Retinal pigment epithelial cell (primary cell): ENCODE measurements at regions not wholly inside any gene's neighbourhood (a gene's known extent, or its start where the extent isn't known, plus 50 kb on each side); places are given as distances from the start of the nearest gene placed in this dataset.

Source experiments
- DNase-seq: peaks from one replicate; pipeline ENCODE4 v3.0.0-alpha.2; 2010; ENCODE audit warnings: low read depth
- H3K4me3 ChIP-seq: 2 replicates; pipeline ENCODE4 v1.5.1; 2011; ENCODE audit warnings: mild to moderate bottlenecking, low read length, control low read depth, moderate library complexity
- TF ChIP-seq, protein P1 (sequence below): conservative IDR thresholded peaks from 2 replicates; pipeline ENCODE4 v1.5.1; 2011; ENCODE audit warnings: low read depth, low read length, control low read depth, inconsistent platforms

DNA sequence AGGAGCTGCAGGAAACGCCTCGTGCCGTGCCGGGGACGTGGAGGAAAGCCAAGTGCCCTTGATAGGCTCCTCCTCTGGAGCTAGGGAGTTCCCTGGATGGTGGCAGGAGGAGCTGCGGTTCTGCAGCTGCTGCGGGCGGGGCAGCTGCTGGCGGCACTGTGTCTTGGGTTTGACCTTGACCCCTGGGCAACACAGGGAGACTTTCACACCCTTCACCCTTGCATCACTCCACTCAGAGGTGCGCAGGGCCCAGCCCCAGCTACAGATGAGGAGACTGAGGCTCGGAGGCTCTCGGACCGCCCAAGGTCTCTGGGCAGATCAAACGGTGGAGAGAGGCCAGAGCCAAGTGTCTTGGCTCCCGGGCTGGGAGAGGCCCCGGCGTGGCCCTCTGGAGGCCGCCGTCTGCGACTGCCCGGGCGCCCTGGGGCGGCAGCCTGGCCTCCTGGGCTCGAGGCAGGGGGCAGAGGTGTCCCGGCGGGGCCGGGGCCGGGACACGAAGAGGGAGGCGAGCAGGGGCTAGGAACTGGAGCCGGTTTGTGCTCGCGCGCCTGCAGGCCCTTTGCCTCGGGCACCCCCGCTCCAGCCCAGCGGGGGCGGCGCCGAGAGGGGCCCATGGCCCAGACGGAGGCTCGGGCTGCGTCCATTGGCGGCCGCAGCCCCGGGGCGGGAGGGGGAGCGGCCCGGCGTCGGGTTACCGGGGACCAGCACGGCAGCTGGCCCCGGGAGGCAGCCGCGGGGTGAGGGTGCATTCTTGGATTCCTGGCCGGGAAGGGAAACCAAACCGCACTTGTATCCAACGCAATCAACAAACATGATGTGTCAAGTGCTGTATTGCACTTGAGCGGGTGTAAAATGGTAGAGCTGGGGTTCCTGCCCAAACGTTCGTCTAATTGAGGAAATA lies 129.6 kb upstream of the SLC1A4 start:
- TF ChIP-seq, protein P1, sequence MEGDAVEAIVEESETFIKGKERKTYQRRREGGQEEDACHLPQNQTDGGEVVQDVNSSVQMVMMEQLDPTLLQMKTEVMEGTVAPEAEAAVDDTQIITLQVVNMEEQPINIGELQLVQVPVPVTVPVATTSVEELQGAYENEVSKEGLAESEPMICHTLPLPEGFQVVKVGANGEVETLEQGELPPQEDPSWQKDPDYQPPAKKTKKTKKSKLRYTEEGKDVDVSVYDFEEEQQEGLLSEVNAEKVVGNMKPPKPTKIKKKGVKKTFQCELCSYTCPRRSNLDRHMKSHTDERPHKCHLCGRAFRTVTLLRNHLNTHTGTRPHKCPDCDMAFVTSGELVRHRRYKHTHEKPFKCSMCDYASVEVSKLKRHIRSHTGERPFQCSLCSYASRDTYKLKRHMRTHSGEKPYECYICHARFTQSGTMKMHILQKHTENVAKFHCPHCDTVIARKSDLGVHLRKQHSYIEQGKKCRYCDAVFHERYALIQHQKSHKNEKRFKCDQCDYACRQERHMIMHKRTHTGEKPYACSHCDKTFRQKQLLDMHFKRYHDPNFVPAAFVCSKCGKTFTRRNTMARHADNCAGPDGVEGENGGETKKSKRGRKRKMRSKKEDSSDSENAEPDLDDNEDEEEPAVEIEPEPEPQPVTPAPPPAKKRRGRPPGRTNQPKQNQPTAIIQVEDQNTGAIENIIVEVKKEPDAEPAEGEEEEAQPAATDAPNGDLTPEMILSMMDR: no peak
- peak overlapping the region; percentile 35 for H3K4me3 ChIP-seq
- no peak for DNase-seq

DNA sequence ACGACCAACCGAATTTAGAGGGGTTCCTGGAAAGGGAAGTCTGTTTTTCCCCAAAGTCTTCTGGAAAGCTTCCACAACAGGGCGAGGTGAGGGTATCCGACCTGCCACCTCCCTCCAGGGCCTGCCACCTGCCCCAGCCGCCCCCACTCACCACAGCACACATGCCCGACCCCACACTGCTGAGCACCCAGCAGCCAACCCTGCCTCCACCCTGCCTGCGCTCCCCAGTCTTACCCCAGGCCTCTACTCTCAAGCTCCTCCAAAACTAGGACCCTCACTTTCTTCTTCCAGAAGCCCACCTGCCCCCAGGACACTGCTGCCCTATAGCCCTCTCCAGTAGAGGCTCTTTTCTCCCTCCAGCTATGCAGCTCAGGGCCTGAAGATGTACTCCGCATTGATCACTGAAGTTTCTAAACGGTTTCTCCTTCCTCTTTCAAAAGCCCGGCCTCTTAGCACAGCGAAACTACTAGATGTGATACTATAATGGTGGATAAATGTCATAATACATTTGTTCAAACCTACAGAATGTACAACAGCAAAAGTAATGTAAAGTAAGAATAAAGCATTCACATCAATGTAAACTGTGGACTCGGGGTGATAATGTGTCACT lies 128.8 kb upstream of the SLC1A4 start:
- peak overlapping the region; percentile 14 for H3K4me3 ChIP-seq
- DNase-seq: no peak

GRCh38 chr2:64860936-64861335 lies 128.3 kb upstream of the SLC1A4 start:
- TF ChIP-seq, protein P1: no peak
- no peak overlapping the region for H3K4me3 ChIP-seq
- no peak for DNase-seq

More for the DNA sequence above, 128.8 kb upstream of the SLC1A4 start:
- TF ChIP-seq, protein P1: no peak

DNA sequence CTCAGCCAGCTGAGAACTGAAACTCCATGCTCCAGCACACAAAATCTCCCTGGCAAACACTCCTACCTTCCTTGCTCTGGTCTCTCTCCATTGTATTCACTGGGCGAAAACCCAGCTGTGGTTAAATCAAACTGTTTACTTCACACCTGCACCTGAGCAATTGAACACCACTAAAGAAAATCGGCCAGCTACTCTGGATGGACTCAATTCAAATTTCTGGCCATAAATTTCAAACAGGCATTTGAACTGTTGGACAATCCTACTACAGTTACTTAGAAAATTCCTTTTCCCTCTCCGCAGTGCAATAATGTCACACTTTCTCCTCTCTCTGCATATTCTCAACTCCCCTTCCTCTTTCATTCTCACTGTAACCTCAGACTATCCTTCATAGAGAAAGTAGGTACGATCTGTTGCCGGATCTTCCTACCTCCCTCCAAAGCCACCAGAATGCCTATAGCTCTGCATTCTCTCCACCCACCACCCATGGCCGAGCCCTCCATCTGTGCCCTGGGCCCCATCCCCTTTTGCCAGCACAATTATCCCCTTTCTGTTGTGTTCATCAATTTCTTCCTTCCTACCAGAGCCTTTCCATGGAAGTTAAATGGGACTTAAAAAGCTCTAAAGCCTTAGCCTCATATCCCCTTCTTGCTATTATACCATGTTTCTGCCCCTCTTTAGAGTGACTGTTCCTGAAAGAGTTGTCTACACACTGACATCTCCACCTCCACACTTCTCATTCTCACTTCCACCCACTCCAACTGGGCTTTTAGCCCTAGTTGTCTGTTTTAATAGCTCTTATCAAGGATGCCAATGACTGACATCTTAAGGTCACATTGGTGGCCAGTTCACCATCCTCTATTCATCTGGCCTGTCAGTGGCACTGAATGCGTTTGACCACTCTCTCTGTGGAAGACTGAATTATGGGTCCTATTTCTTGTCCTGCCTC lies 127.5 kb upstream of the SLC1A4 start:
- no peak for DNase-seq
- no peak overlapping the region for H3K4me3 ChIP-seq
- TF ChIP-seq, protein P1: no peak

DNA sequence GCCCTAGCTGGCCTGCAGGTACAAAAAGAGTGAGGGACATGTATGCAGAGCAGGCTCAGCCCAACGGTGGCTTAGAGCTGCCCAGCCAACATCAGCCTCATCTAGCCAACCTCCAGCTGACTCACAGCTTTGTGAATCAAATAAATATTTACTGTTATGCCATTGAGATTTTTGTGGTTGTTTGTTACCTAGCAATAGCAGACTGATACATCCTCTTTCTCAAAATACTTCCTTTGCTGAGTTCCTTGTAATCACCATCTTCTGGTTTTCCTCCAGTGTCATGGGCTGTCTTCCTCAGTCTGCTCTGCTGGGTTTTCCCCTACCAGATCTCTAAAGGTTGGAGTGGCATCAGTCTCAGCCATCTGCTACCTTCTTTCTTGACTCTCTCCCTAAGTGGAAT lies 126.6 kb upstream of the SLC1A4 start:
- TF ChIP-seq, protein P1: no peak
- no peak for DNase-seq
- H3K4me3 ChIP-seq: no peak overlapping the region

GRCh38 chr2:64863097-64863820 lies 125.9 kb upstream of the SLC1A4 start:
- TF ChIP-seq, protein P1: no peak
- H3K4me3 ChIP-seq: no peak overlapping the region

More at GRCh38 chr2:64863097-64863820, 125.9 kb upstream of the SLC1A4 start:
- no peak for DNase-seq
